NCI-H510A treated with DMSO at 0.1 percent for 48 hours (cell line): ENCODE measurements at regions not wholly inside any gene's neighbourhood (a gene's known extent, or its start where the extent isn't known, plus 50 kb on each side); places are given as distances from the start of the nearest gene placed in this dataset.
A peak's percentile ranks its signal among the peaks of the same experiment; 100 is the strongest.

Source experiments
- DNase-seq: peaks from one replicate; lab custom pipeline; 2025; lab: John Stamatoyannopoulos, UW

GRCh38 chr9:14466828-14467227, 152.9 kb upstream of the NFIB start:
- DNase-seq = no peak

- DNase-seq = no peak
Observed at GRCh38 chr9:14466429-14466818, 152.5 kb upstream of the NFIB start.

GRCh38 chr9:14462950-14463349, 149.0 kb upstream of the NFIB start:
- no peak for DNase-seq

- peak; percentile 21 for DNase-seq
Observed at GRCh38 chr9:14455243-14455642, 141.3 kb upstream of the NFIB start.

GRCh38 chr9:14453286-14453685, 139.3 kb upstream of the NFIB start:
- DNase-seq = peak; percentile 64

- peak; percentile 20 for DNase-seq
Observed at GRCh38 chr9:14452539-14452938, 138.6 kb upstream of the NFIB start.

GRCh38 chr9:14451949-14452348, 138.0 kb upstream of the NFIB start:
- no peak for DNase-seq

GRCh38 chr9:14447103-14447502, 133.2 kb upstream of the NFIB start:
- DNase-seq = no peak

GRCh38 chr9:14445946-14446345, 132.0 kb upstream of the NFIB start:
- DNase-seq = no peak

GRCh38 chr9:14442956-14443355, 129.0 kb upstream of the NFIB start:
- DNase-seq = no peak

GRCh38 chr9:14441976-14442651, 128.2 kb upstream of the NFIB start:
- DNase-seq = no peak

GRCh38 chr9:14441115-14441514, 127.2 kb upstream of the NFIB start:
- DNase-seq = no peak

- DNase-seq = no peak
Observed at GRCh38 chr9:14440062-14440461, 126.1 kb upstream of the NFIB start.

- DNase-seq = no peak
Observed at GRCh38 chr9:14439555-14439954, 125.6 kb upstream of the NFIB start.

GRCh38 chr9:14438232-14439021, 124.5 kb upstream of the NFIB start:
- no peak for DNase-seq

GRCh38 chr9:14437354-14438231, 123.7 kb upstream of the NFIB start:
- peak; percentile 67 for DNase-seq

GRCh38 chr9:14435871-14436270, 121.9 kb upstream of the NFIB start:
- DNase-seq = no peak

- DNase-seq = no peak
Observed at GRCh38 chr9:14434971-14435718, 121.2 kb upstream of the NFIB start.

GRCh38 chr9:14434158-14434504, 120.2 kb upstream of the NFIB start:
- DNase-seq = no peak

GRCh38 chr9:14433351-14434157, 119.6 kb upstream of the NFIB start:
- DNase-seq = peak; percentile 40

- no peak for DNase-seq
Observed at GRCh38 chr9:14432666-14433350, 118.9 kb upstream of the NFIB start.
